Astrocyte (in vitro differentiated cells and primary cell): ENCODE measurements at regions not wholly inside any gene's neighbourhood (a gene's known extent, or its start where the extent isn't known, plus 50 kb on each side); places are given as distances from the start of the nearest gene placed in this dataset.

Experiments
- DNase-seq: peaks from one replicate; pipeline ENCODE4 v3.0.0-alpha.2; 2010; ENCODE audit warnings: low read depth
- FAIRE-seq: peaks from 2 replicates; lab custom pipeline; 2011; peaks lifted over from hg19 to GRCh38; lab: Jason Lieb, UNC
- H2AFZ ChIP-seq: 2 replicates; pipeline ENCODE4 v1.6.0; 2012; ENCODE audit warnings: low read depth, low read length, inconsistent platforms
- H3K27ac ChIP-seq: 2 replicates; pipeline ENCODE4 v1.5.1; 2011; ENCODE audit warnings: low read depth, low read length, inconsistent platforms
- H3K27me3 ChIP-seq: 2 replicates; pipeline ENCODE4 v1.6.0; 2011; ENCODE audit warnings: low read length, inconsistent platforms; ENCODE audit not compliant: insufficient read depth
- H3K36me3 ChIP-seq: 2 replicates; pipeline ENCODE4 v1.5.1; 2011; ENCODE audit warnings: low read length, inconsistent platforms; ENCODE audit not compliant: insufficient read depth
- H3K4me1 ChIP-seq: 2 replicates; pipeline ENCODE4 v1.5.1; 2011; ENCODE audit warnings: low read length, inconsistent platforms; ENCODE audit not compliant: insufficient read depth
- H3K4me2 ChIP-seq: 2 replicates; pipeline ENCODE4 v1.6.0; 2012; ENCODE audit warnings: low read length, inconsistent platforms
- H3K4me3 ChIP-seq: 2 replicates; pipeline ENCODE4 v1.5.1; 2011; ENCODE audit warnings: low read depth, mild to moderate bottlenecking, low read length, inconsistent platforms; ENCODE audit not compliant: insufficient read depth
- H3K79me2 ChIP-seq: 2 replicates; pipeline ENCODE4 v1.6.0; 2012; ENCODE audit warnings: mild to moderate bottlenecking, low read length, inconsistent platforms; ENCODE audit not compliant: insufficient read depth
- H3K9ac ChIP-seq: 2 replicates; pipeline ENCODE4 v1.6.0; 2012; ENCODE audit warnings: mild to moderate bottlenecking, low read length, inconsistent platforms
- H3K9me3 ChIP-seq: 2 replicates; pipeline ENCODE4 v1.5.1; 2012; ENCODE audit warnings: low read depth, mild to moderate bottlenecking, low read length, inconsistent platforms; ENCODE audit not compliant: insufficient read depth
- H4K20me1 ChIP-seq: 2 replicates; pipeline ENCODE4 v1.6.0; 2012; ENCODE audit warnings: low read length, inconsistent platforms; ENCODE audit not compliant: insufficient read depth
- H3K27ac Mint-ChIP-seq: one replicate; pipeline ENCODE4 v1.8.0; 2021; ENCODE audit warnings: mild to moderate bottlenecking, mixed read lengths; ENCODE audit not compliant: unreplicated experiment
- H3K27me3 Mint-ChIP-seq: one replicate; pipeline ENCODE4 v1.8.0; 2021; ENCODE audit warnings: low read depth, mixed read lengths; ENCODE audit not compliant: unreplicated experiment
- H3K36me3 Mint-ChIP-seq: one replicate; pipeline ENCODE4 v1.8.0; 2021; ENCODE audit warnings: low read depth, mixed read lengths; ENCODE audit not compliant: unreplicated experiment
- H3K4me1 Mint-ChIP-seq: one replicate; pipeline ENCODE4 v1.8.0; 2021; ENCODE audit warnings: low read depth, mixed read lengths; ENCODE audit not compliant: unreplicated experiment
- H3K4me3 Mint-ChIP-seq: one replicate; pipeline ENCODE4 v1.8.0; 2021; ENCODE audit warnings: mild to moderate bottlenecking, moderate library complexity, mixed read lengths; ENCODE audit not compliant: unreplicated experiment
- H3K9me3 Mint-ChIP-seq: one replicate; pipeline ENCODE4 v1.8.0; 2021; ENCODE audit warnings: mild to moderate bottlenecking, mixed read lengths; ENCODE audit not compliant: unreplicated experiment
- CTCF ChIP-seq: IDR thresholded peaks from 2 replicates; pipeline ENCODE4 v1.5.1; 2011; ENCODE audit warnings: low read depth, mild to moderate bottlenecking, inconsistent platforms, low read length, moderate library complexity; ENCODE audit not compliant: insufficient read depth
- EZH2 ChIP-seq: IDR thresholded peaks from 2 replicates; pipeline ENCODE4 v1.6.1; 2012; ENCODE audit warnings: mild to moderate bottlenecking, low read length, inconsistent platforms; ENCODE audit not compliant: insufficient read depth

- Histone ChIP-seq H3K79me2 (no peaks in the 10 kb centered on the region), H3K36me3 (no peaks in the 10 kb centered on the region), H3K4me1 (no peaks in the 10 kb centered on the region), H2AFZ (no peak overlapping the region), H3K9ac (no peak overlapping the region), H3K4me2 (no peak overlapping the region), H3K27ac (no peak overlapping the region), H3K9me3 (no peaks in the 10 kb centered on the region), H4K20me1 (no peaks in the 10 kb centered on the region), H3K4me3 (no peak overlapping the region), H3K27me3 (peaks cover 3% of the 10 kb centered on the region)
- no peak overlapping the region for H3K4me3 Mint-ChIP-seq
- H3K36me3 Mint-ChIP-seq: no peaks in the 10 kb centered on the region
- H3K4me1 Mint-ChIP-seq: no peaks in the 10 kb centered on the region
- FAIRE-seq: no peak
- TF ChIP-seq EZH2 (no peak), CTCF (no peak)
- no peak overlapping the region for H3K27ac Mint-ChIP-seq
- peaks cover 3% of the 10 kb centered on the region for H3K9me3 Mint-ChIP-seq
- H3K27me3 Mint-ChIP-seq: peaks cover 4% of the 10 kb centered on the region
- no peak for DNase-seq
Observed at GRCh38 chr5:79890119-79890929, 100.7 kb downstream of the MTX3 start.

- Histone ChIP-seq H3K4me2 (no peak overlapping the region), H3K27ac (no peak overlapping the region), H4K20me1 (no peaks in the 10 kb centered on the region), H3K79me2 (no peaks in the 10 kb centered on the region), H3K9me3 (no peaks in the 10 kb centered on the region), H3K9ac (no peak overlapping the region), H2AFZ (no peak overlapping the region), H3K4me1 (no peaks in the 10 kb centered on the region), H3K36me3 (no peaks in the 10 kb centered on the region), H3K27me3 (peaks cover 3% of the 10 kb centered on the region), H3K4me3 (no peak overlapping the region)
- Mint-ChIP-seq H3K27me3 (peaks cover 4% of the 10 kb centered on the region), H3K4me3 (no peak overlapping the region), H3K27ac (no peak overlapping the region), H3K9me3 (peaks cover 3% of the 10 kb centered on the region), H3K36me3 (no peaks in the 10 kb centered on the region), H3K4me1 (no peaks in the 10 kb centered on the region)
- DNase-seq (no peak), FAIRE-seq (no peak)
- TF ChIP-seq CTCF: no peak
- TF ChIP-seq EZH2: no peak
Observed at GRCh38 chr5:79888643-79889042, 102.4 kb downstream of the MTX3 start.
